ENCODE measurements at regions not wholly inside any gene's neighbourhood (a gene's known extent, or its start where the extent isn't known, plus 50 kb on each side); places are given as distances from the start of the nearest gene placed in this dataset.

GRCh38 chr2:2856723-2857415, 520.7 kb downstream of the EIPR1 start (continued):
- no peak for TF ChIP-seq MAX (IDR thresholded peaks at IDR 0.05; ENCODE audit: low read depth)

GRCh38 chr2:2855297-2855696, 522.3 kb downstream of the EIPR1 start:
- no peaks in the 10 kb centered on the region for H3K27me3 ChIP-seq (ENCODE audit: insufficient read depth)
- ChIA-PET CTCF (interaction anchor here (0.7 kb wide), 1 partner anchor 20 kb away, joined by 4 read pairs; no protein-coding TSS in a partner anchor), POLR2A (no interaction called here)
- peaks cover 0 to 27% of the 10 kb centered on the region in 2 experiments; a peak in 1 of 4 replicates for H3K4me1 ChIP-seq (ENCODE audit: control insufficient read depth in 1 of 2, insufficient read depth in 2 of 2, low read depth in 1 of 2, low read length in 1 of 2)
- WGBS (ENCODE audit: low lambda C conversion rate), result 24% methylated on average over 5 of the region's 5 CpGs
- no peaks in the 10 kb centered on the region for H3K9me2 ChIP-seq
- H3K9me3 ChIP-seq, result no peaks in the 10 kb centered on the region
- no peaks in the 10 kb centered on the region for H3F3A ChIP-seq (replicated peaks; ENCODE audit: insufficient read depth)
- no peak overlapping the region for H3K4me2 ChIP-seq
- H2AFZ ChIP-seq (ENCODE audit: low read depth), result no peak overlapping the region
- DNase-seq, result no peak
- H3K9ac ChIP-seq, result no peak overlapping the region
- no peaks in the 10 kb centered on the region for H3K36me3 ChIP-seq (replicated peaks in 1 of 2; ENCODE audit: control insufficient read depth in 1 of 2, insufficient read depth in 2 of 2, low read length in 1 of 2)
- H3K79me2 ChIP-seq (ENCODE audit: insufficient read depth), result no peaks in the 10 kb centered on the region
- TF ChIP-seq POLR2AphosphoS5 (IDR thresholded peaks at IDR 0.05; ENCODE audit: low read depth, low read length), result no peak
- TF ChIP-seq YY1 (IDR thresholded peaks at IDR 0.05; ENCODE audit: low read depth), result no peak
- TF ChIP-seq NRF1 (IDR thresholded peaks at IDR 0.05; ENCODE audit: low read depth, low read length), result no peak
- TF ChIP-seq SMC3 (IDR thresholded peaks at IDR 0.05; ENCODE audit: low read depth, low read length), result no peak
- TF ChIP-seq SIN3A (IDR thresholded peaks at IDR 0.05; ENCODE audit: borderline replicate concordance, low read depth, low read length), result no peak
- no peak for TF ChIP-seq CTCF (IDR thresholded peaks at IDR 0.05)
- TF ChIP-seq CHD2 (IDR thresholded peaks at IDR 0.05; ENCODE audit: low read length, partially characterized antibody), result no peak
- TF ChIP-seq FOXM1 (IDR thresholded peaks at IDR 0.05; ENCODE audit: low read depth), result no peak
- no peak for TF ChIP-seq GABPA (IDR thresholded peaks at IDR 0.05; ENCODE audit: low read depth)
- TF ChIP-seq TEAD4 (IDR thresholded peaks at IDR 0.05; ENCODE audit: borderline replicate concordance, insufficient read depth), result no peak
- no peak overlapping the region for H3K27ac ChIP-seq (ENCODE audit: low read depth in 2 of 2, low read length in 1 of 2)
- no peak overlapping the region for H3K4me3 ChIP-seq (ENCODE audit: low read depth in 2 of 2, low read length in 1 of 2)
- no peaks in the 10 kb centered on the region for H4K20me1 ChIP-seq (ENCODE audit: insufficient read depth)

- ChIA-PET CTCF (interaction anchor here (0.7 to 1.6 kb wide), 5 partner anchors 9 to 43 kb away, joined by 3 to 5 read pairs (median 4); no protein-coding TSS in a partner anchor), POLR2A (no interaction called here)
Measured at GRCh38 chr2:2853346-2853745, 522.3 kb upstream of the MYT1L start.

More at GRCh38 chr2:2853346-2853745, 522.3 kb upstream of the MYT1L start:
- no peaks in the 10 kb centered on the region for H4K20me1 ChIP-seq (ENCODE audit: insufficient read depth)
- H3K4me2 ChIP-seq, result no peak overlapping the region
- 42% methylated on average over 2 of the region's 2 CpGs for WGBS (ENCODE audit: low lambda C conversion rate)
- no peaks in the 10 kb centered on the region for H3K9me3 ChIP-seq
- H3F3A ChIP-seq (replicated peaks; ENCODE audit: insufficient read depth), result no peaks in the 10 kb centered on the region
- H3K27ac ChIP-seq (ENCODE audit: low read depth in 2 of 2, low read length in 1 of 2), result no peak overlapping the region
- H3K36me3 ChIP-seq (replicated peaks in 1 of 2; ENCODE audit: control insufficient read depth in 1 of 2, insufficient read depth in 2 of 2, low read length in 1 of 2), result no peaks in the 10 kb centered on the region
- no peaks in the 10 kb centered on the region for H3K27me3 ChIP-seq (ENCODE audit: insufficient read depth)
- H3K4me1 ChIP-seq (ENCODE audit: control insufficient read depth in 1 of 2, insufficient read depth in 2 of 2, low read depth in 1 of 2, low read length in 1 of 2), result peaks cover 0 to 47% of the 10 kb centered on the region in 2 experiments; a peak in 1 of 4 replicates
- no peak for DNase-seq
- no peak overlapping the region for H3K9ac ChIP-seq
- no peak overlapping the region for H2AFZ ChIP-seq (ENCODE audit: low read depth)
- H3K79me2 ChIP-seq (ENCODE audit: insufficient read depth), result no peaks in the 10 kb centered on the region
- no peaks in the 10 kb centered on the region for H3K9me2 ChIP-seq
- TF ChIP-seq FOSL2 (IDR thresholded peaks at IDR 0.05; ENCODE audit: borderline replicate concordance, low read depth) (no peak), USF2 (IDR thresholded peaks at IDR 0.05; ENCODE audit: borderline replicate concordance, low read depth, low read length) (no peak), SMC3 (IDR thresholded peaks at IDR 0.05; ENCODE audit: low read depth, low read length) (no peak), MXI1 (IDR thresholded peaks at IDR 0.05; ENCODE audit: low read depth, low read length) (no peak), FOXM1 (IDR thresholded peaks at IDR 0.05; ENCODE audit: low read depth) (no peak), YY1 (IDR thresholded peaks at IDR 0.05; ENCODE audit: low read depth) (no peak), POLR2AphosphoS5 (IDR thresholded peaks at IDR 0.05; ENCODE audit: low read depth, low read length) (no peak)
- no peak overlapping the region for H3K4me3 ChIP-seq (ENCODE audit: low read depth in 2 of 2, low read length in 1 of 2)
